Activated T-cell treated with anti-CD3 and anti-CD28 coated beads for 1 hour (primary cell): ENCODE measurements at regions not wholly inside any gene's neighbourhood (a gene's known extent, or its start where the extent isn't known, plus 50 kb on each side); places are given as distances from the start of the nearest gene placed in this dataset.

Experiments
- DNase-seq: peaks from one replicate; pipeline ENCODE4 v3.0.0-alpha.2; 2020; ENCODE audit warnings: low read depth

- no peak for DNase-seq
These were observed 362.8 kb downstream of the CBLN2 start for GRCh38 chr18:72181241-72181764.

GRCh38 chr18:72180689-72181088 is 363.5 kb downstream of the CBLN2 start:
- DNase-seq = no peak

- DNase-seq = no peak
These were observed 369.0 kb downstream of the CBLN2 start for GRCh38 chr18:72174972-72175649.

GRCh38 chr18:72171596-72171995 is 372.5 kb downstream of the CBLN2 start:
- no peak for DNase-seq

- DNase-seq = no peak
These were observed 382.5 kb downstream of the CBLN2 start for GRCh38 chr18:72161691-72162090.

- no peak for DNase-seq
These were observed 383.4 kb downstream of the CBLN2 start for GRCh38 chr18:72160510-72161445.

GRCh38 chr18:72155327-72155726 is 388.8 kb downstream of the CBLN2 start:
- no peak for DNase-seq

GRCh38 chr18:72154926-72155325 is 389.2 kb downstream of the CBLN2 start:
- DNase-seq = no peak

GRCh38 chr18:72152935-72153334 is 391.2 kb downstream of the CBLN2 start:
- no peak for DNase-seq

GRCh38 chr18:72147830-72148229 is 396.3 kb downstream of the CBLN2 start:
- no peak for DNase-seq

- no peak for DNase-seq
These were observed 404.1 kb downstream of the CBLN2 start for GRCh38 chr18:72140007-72140406.

GRCh38 chr18:72128649-72129048 is 415.5 kb downstream of the CBLN2 start:
- DNase-seq = no peak

GRCh38 chr18:72122103-72122502 is 422.0 kb downstream of the CBLN2 start:
- no peak for DNase-seq

- DNase-seq = no peak
These were observed 425.1 kb downstream of the CBLN2 start for GRCh38 chr18:72119082-72119481.

GRCh38 chr18:72114801-72115594 is 429.1 kb downstream of the CBLN2 start:
- no peak for DNase-seq

- DNase-seq = no peak
These were observed 436.3 kb downstream of the CBLN2 start for GRCh38 chr18:72107647-72108383.

- no peak for DNase-seq
These were observed 439.3 kb downstream of the CBLN2 start for GRCh38 chr18:72104851-72105250.

GRCh38 chr18:72102412-72102811 is 441.7 kb downstream of the CBLN2 start:
- no peak for DNase-seq

GRCh38 chr18:72100465-72101004 is 443.6 kb downstream of the CBLN2 start:
- DNase-seq = no peak

- no peak for DNase-seq
These were observed 452.8 kb downstream of the CBLN2 start for GRCh38 chr18:72091369-72091768.

- DNase-seq = no peak
These were observed 454.7 kb downstream of the CBLN2 start for GRCh38 chr18:72089432-72089831.
